Activated naive CD8-positive, alpha-beta T cell treated with anti-CD3 and anti-CD28 coated beads, Interleukin-2, amount 50 U/mL, for 24 hours (primary cell): ENCODE measurements at regions not wholly inside any gene's neighbourhood (a gene's known extent, or its start where the extent isn't known, plus 50 kb on each side); places are given as distances from the start of the nearest gene placed in this dataset.

ENCODE experiments used
- ATAC-seq: fragments of 150-1000 bp; cut with Tn5 transposase; one replicate; pipeline ENCODE4 v1.10.0; 2021
- DNase-seq: peaks from one replicate; pipeline ENCODE4 v3.0.0; 2021
- H3K27ac Mint-ChIP-seq: one replicate; pipeline ENCODE4 v1.8.0; 2021; ENCODE audit warnings: mild to moderate bottlenecking, mixed read lengths
- H3K27me3 Mint-ChIP-seq: one replicate; pipeline ENCODE4 v1.8.0; 2021; ENCODE audit warnings: mixed read lengths
- H3K36me3 Mint-ChIP-seq: one replicate; pipeline ENCODE4 v1.8.0; 2021; ENCODE audit warnings: low read depth, mixed read lengths
- H3K4me1 Mint-ChIP-seq: one replicate; pipeline ENCODE4 v1.8.0; 2021; ENCODE audit warnings: mixed read lengths
- H3K4me3 Mint-ChIP-seq: one replicate; pipeline ENCODE4 v1.8.0; 2021; ENCODE audit warnings: mild to moderate bottlenecking, moderate library complexity, mixed read lengths
- H3K9me3 Mint-ChIP-seq: one replicate; pipeline ENCODE4 v1.8.0; 2021; ENCODE audit warnings: mixed read lengths

GRCh38 chr10:29033311-29033940, 255.4 kb upstream of the LYZL1 start:
- ATAC-seq: no peak

GRCh38 chr10:29034592-29034991, 254.3 kb upstream of the LYZL1 start:
- peaks cover 8% of the 10 kb centered on the region for H3K27me3 Mint-ChIP-seq
- H3K27ac Mint-ChIP-seq: no peak overlapping the region
- H3K36me3 Mint-ChIP-seq: no peaks in the 10 kb centered on the region
- H3K9me3 Mint-ChIP-seq: no peaks in the 10 kb centered on the region
- H3K4me1 Mint-ChIP-seq: no peaks in the 10 kb centered on the region
- ATAC-seq (no peak), DNase-seq (no peak)
- no peak overlapping the region for H3K4me3 Mint-ChIP-seq

More at GRCh38 chr10:29033311-29033940, 255.4 kb upstream of the LYZL1 start:
- H3K27me3 Mint-ChIP-seq: peaks cover 8% of the 10 kb centered on the region
- DNase-seq: no peak
- H3K9me3 Mint-ChIP-seq: no peaks in the 10 kb centered on the region
- H3K36me3 Mint-ChIP-seq: no peaks in the 10 kb centered on the region
- no peak overlapping the region for H3K27ac Mint-ChIP-seq
- no peaks in the 10 kb centered on the region for H3K4me1 Mint-ChIP-seq
- no peak overlapping the region for H3K4me3 Mint-ChIP-seq

- no peak overlapping the region for H3K27ac Mint-ChIP-seq
- H3K4me3 Mint-ChIP-seq: no peak overlapping the region
- DNase-seq (no peak), ATAC-seq (no peak)
- no peaks in the 10 kb centered on the region for H3K4me1 Mint-ChIP-seq
- peaks cover 10% of the 10 kb centered on the region for H3K27me3 Mint-ChIP-seq
- H3K36me3 Mint-ChIP-seq: no peaks in the 10 kb centered on the region
- peaks cover 6% of the 10 kb centered on the region for H3K9me3 Mint-ChIP-seq
Measured at GRCh38 chr10:29035721-29036120, 253.1 kb upstream of the LYZL1 start.

GRCh38 chr10:29037348-29038113, 251.3 kb upstream of the LYZL1 start:
- no peak for ATAC-seq
- no peak overlapping the region for H3K4me3 Mint-ChIP-seq
- peaks cover 7% of the 10 kb centered on the region for H3K9me3 Mint-ChIP-seq
- no peaks in the 10 kb centered on the region for H3K4me1 Mint-ChIP-seq
- H3K27me3 Mint-ChIP-seq: peaks cover 11% of the 10 kb centered on the region
- DNase-seq: no peak
- no peaks in the 10 kb centered on the region for H3K36me3 Mint-ChIP-seq
- H3K27ac Mint-ChIP-seq: no peak overlapping the region

- Mint-ChIP-seq H3K9me3 (peaks cover 7% of the 10 kb centered on the region), H3K27me3 (peaks cover 11% of the 10 kb centered on the region), H3K36me3 (no peaks in the 10 kb centered on the region), H3K27ac (no peak overlapping the region), H3K4me3 (no peak overlapping the region), H3K4me1 (no peaks in the 10 kb centered on the region)
- no peak for DNase-seq
- no peak for ATAC-seq
Measured at GRCh38 chr10:29039091-29039490, 249.8 kb upstream of the LYZL1 start.

- Mint-ChIP-seq H3K4me1 (no peaks in the 10 kb centered on the region), H3K36me3 (no peaks in the 10 kb centered on the region), H3K9me3 (peaks cover 7% of the 10 kb centered on the region), H3K27me3 (peaks cover 7% of the 10 kb centered on the region), H3K4me3 (no peak overlapping the region), H3K27ac (no peak overlapping the region)
- DNase-seq: no peak
- ATAC-seq: no peak
Measured at GRCh38 chr10:29039677-29040189, 249.1 kb upstream of the LYZL1 start.

GRCh38 chr10:29041616-29042015, 247.3 kb upstream of the LYZL1 start:
- Mint-ChIP-seq H3K36me3 (no peaks in the 10 kb centered on the region), H3K27me3 (peaks cover 7% of the 10 kb centered on the region), H3K4me3 (no peak overlapping the region), H3K4me1 (no peaks in the 10 kb centered on the region), H3K9me3 (peaks cover 7% of the 10 kb centered on the region), H3K27ac (no peak overlapping the region)
- no peak for ATAC-seq
- DNase-seq: no peak

- DNase-seq (no peak), ATAC-seq (no peak)
- Mint-ChIP-seq H3K9me3 (no peaks in the 10 kb centered on the region), H3K4me1 (no peaks in the 10 kb centered on the region), H3K4me3 (no peak overlapping the region), H3K27me3 (no peaks in the 10 kb centered on the region), H3K36me3 (no peaks in the 10 kb centered on the region), H3K27ac (no peak overlapping the region)
Measured at GRCh38 chr10:29048506-29048905, 240.4 kb upstream of the LYZL1 start.

GRCh38 chr10:29050081-29050480, 238.8 kb upstream of the LYZL1 start:
- DNase-seq: no peak
- Mint-ChIP-seq H3K27me3 (peaks cover 3% of the 10 kb centered on the region), H3K27ac (no peak overlapping the region), H3K4me3 (no peak overlapping the region), H3K36me3 (no peaks in the 10 kb centered on the region), H3K4me1 (no peaks in the 10 kb centered on the region), H3K9me3 (no peaks in the 10 kb centered on the region)
- ATAC-seq: no peak

- H3K9me3 Mint-ChIP-seq: no peaks in the 10 kb centered on the region
- ATAC-seq (no peak), DNase-seq (no peak)
- H3K4me1 Mint-ChIP-seq: no peaks in the 10 kb centered on the region
- H3K27me3 Mint-ChIP-seq: peaks cover 5% of the 10 kb centered on the region
- H3K27ac Mint-ChIP-seq: no peak overlapping the region
- H3K36me3 Mint-ChIP-seq: no peaks in the 10 kb centered on the region
- no peak overlapping the region for H3K4me3 Mint-ChIP-seq
Measured at GRCh38 chr10:29055101-29055500, 233.8 kb upstream of the LYZL1 start.

GRCh38 chr10:29056729-29057128, 232.1 kb upstream of the LYZL1 start:
- Mint-ChIP-seq H3K36me3 (no peaks in the 10 kb centered on the region), H3K27ac (no peak overlapping the region), H3K9me3 (no peaks in the 10 kb centered on the region), H3K4me1 (no peaks in the 10 kb centered on the region), H3K4me3 (no peak overlapping the region), H3K27me3 (peaks cover 5% of the 10 kb centered on the region)
- ATAC-seq: no peak
- no peak for DNase-seq

- no peak overlapping the region for H3K27ac Mint-ChIP-seq
Measured at GRCh38 chr10:29057822-29058331, 231.0 kb upstream of the LYZL1 start.

GRCh38 chr10:29063806-29064644, 224.8 kb upstream of the LYZL1 start:
- ATAC-seq (no peak), DNase-seq (no peak)
- H3K36me3 Mint-ChIP-seq: no peaks in the 10 kb centered on the region
- H3K27me3 Mint-ChIP-seq: peaks cover 2% of the 10 kb centered on the region
- no peak overlapping the region for H3K4me3 Mint-ChIP-seq
- H3K9me3 Mint-ChIP-seq: no peaks in the 10 kb centered on the region
- no peak overlapping the region for H3K27ac Mint-ChIP-seq
- no peaks in the 10 kb centered on the region for H3K4me1 Mint-ChIP-seq

More at GRCh38 chr10:29057822-29058331, 231.0 kb upstream of the LYZL1 start:
- Mint-ChIP-seq H3K36me3 (no peaks in the 10 kb centered on the region), H3K4me3 (no peak overlapping the region), H3K4me1 (no peaks in the 10 kb centered on the region), H3K27me3 (peaks cover 5% of the 10 kb centered on the region), H3K9me3 (no peaks in the 10 kb centered on the region)
- DNase-seq (no peak), ATAC-seq (no peak)

- Mint-ChIP-seq H3K4me1 (no peaks in the 10 kb centered on the region), H3K9me3 (no peaks in the 10 kb centered on the region), H3K4me3 (no peak overlapping the region), H3K27ac (no peak overlapping the region), H3K36me3 (no peaks in the 10 kb centered on the region), H3K27me3 (peaks cover 2% of the 10 kb centered on the region)
- DNase-seq (no peak), ATAC-seq (no peak)
Measured at GRCh38 chr10:29064680-29065079, 224.2 kb upstream of the LYZL1 start.
